ENCODE measurements at regions not wholly inside any gene's neighbourhood (a gene's known extent, or its start where the extent isn't known, plus 50 kb on each side); places are given as distances from the start of the nearest gene placed in this dataset.

DNA sequence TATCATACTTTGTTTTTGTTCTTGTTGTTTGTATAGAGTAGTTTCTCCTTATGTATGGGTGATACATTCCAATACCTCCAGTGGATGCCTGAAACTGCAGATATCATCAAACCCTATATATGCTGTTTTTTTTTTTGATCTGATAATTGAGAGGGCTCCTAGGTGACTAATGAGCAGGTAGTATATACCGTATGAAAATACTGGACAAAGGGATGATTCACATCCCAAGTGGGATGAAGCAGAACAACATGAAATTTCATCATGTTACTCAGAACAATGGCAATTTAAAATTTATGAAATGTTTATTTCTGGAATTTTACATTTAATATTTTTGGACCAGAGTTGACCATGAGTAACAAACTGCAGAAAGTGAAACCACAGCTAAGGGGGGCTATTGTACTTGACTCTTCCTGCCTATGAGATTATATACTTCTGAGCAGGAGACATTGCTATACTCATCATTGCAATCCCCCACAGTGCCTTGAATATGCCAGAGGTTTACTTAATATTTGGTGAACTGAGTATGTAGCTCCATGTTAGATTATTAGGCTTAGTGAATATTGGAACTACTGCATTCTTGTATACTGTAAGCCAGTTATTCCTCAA lies 258.7 kb upstream of the FBXL7 start:
- DNase-seq (ENCODE audit: extremely low read depth in 1 of 11, low read depth in 9 of 11, low spot score in 4 of 11), result no peak

DNA sequence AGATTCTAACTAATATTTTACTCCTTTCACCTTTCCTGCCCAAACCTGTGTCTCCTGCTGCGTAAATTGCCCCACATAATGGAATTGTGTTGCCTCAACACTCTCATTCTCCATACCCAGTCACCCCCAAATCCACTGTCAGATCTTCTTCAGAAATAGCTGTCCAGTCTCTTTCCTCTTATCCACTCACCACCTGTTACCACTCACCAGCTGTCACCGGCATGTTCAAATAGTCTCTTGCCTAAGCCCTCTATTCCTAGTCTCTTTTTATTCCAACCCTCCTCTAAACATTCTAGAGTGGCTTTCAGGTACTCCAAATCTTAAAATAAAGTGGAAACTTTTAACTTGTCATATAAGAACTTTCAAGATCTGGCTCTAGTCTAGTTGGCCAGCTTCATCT lies 262.0 kb upstream of the FBXL7 start:
- DNase-seq (ENCODE audit: extremely low read depth in 1 of 11, low read depth in 9 of 11, low spot score in 4 of 11), result no peak

DNA sequence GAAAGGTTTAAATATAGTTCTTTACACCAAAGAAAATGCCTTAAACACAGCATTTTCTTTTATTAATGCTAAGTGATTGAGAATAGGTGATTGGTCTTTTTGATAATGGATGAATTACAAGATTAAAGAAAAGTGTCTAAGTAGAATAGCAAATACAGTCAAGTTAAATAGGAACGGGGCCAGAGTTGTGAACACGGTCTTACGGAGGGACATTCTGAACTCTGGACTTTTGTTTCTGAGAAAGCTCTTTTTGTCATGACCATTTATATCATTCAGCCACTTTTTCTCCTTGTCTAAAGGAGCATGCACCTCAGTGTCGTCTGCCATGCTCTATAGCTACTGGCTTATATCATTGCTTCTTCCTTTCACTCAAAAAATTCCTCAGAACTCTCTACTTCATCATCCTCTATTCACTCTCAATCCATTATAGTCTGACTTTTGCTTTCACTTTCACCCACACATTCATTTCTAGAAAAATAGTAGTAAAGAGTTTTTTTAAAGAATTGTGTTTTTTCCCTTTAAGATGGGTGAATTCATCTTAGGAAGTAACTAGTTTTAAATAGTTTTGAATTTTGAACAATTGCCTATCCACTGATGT lies 263.0 kb upstream of the FBXL7 start:
- no peak for DNase-seq (ENCODE audit: extremely low read depth in 1 of 11, low read depth in 9 of 11, low spot score in 4 of 11)

DNA sequence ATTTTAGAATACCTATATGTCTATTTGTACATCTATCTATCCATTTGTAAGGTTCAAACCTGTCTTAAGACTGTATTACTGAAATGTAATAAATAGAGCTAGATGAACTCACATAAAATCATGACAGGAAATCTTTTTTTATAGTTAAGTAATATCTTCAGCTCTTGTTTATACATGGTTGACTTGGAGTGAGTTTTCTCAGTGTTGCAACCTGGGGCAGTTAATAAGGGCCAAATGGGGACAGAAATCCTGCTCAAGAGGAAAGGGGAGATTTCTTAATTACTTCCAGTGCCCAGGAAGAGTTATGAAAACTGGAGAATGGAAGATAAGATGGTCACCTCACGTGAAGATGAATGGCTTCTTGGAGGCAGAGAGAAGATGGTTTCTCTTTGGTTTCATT lies 265.1 kb upstream of the FBXL7 start:
- DNase-seq (ENCODE audit: extremely low read depth in 1 of 11, low read depth in 9 of 11, low spot score in 4 of 11), result no peak

DNA sequence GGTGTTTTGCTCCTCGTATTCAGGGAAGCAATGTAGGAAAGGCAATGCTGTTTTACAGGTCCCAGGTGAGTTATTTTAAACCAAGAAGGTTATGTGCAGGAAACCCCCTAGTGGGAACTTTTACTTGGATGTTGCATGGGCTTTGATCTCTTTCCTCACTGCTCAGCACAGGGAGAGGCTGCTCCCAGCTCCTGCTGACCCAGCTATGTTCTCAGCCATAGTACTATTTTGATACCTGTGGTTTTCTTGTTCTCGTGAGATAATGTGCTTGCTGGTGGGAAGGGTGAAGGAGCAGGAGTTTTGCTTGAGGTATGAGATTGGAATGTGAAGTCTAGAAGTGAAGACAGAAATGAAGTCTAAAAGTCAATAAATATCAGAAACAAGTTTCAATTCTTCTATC lies 265.6 kb upstream of the FBXL7 start:
- no peak for DNase-seq (ENCODE audit: extremely low read depth in 1 of 11, low read depth in 9 of 11, low spot score in 4 of 11)

DNA sequence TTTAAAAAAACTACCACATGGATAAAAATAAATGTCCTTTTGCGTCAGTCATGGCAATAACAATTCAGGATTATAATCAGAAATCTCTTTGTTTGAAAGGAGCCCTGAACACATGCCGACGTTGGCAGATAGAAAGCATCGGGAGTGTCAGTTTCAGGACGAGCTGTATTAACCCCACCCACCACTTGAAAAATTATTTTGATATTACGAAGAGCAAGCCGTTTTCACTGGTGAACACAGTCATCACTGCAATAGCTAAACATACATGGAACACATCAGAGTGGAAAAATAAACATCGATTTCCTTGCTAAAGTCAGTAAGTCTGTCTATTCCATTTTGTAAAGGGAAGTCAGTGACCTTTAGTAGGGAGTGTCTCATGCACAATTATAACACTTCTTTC lies 266.4 kb upstream of the FBXL7 start:
- DNase-seq (ENCODE audit: extremely low read depth in 1 of 11, low read depth in 9 of 11, low spot score in 4 of 11), result no peak

DNA sequence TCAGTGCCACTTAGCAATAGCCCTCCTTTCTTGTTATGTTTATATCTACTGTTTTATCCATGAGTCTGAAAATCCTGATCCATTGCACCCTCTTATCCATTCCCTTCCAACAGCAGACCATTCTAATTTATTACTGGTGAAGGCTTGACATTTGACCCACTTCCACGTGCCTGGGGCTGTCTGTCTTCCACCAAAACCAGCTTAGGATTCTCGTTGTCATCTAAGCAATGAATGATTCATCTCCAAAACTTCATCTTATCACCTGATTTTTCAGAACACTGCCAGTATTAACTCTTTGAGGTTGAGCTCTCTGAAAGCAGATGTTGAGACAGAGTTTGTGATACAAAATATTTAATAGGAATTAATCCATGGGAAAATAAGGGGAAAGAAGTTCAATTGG lies 277.8 kb upstream of the FBXL7 start:
- DNase-seq (ENCODE audit: extremely low read depth in 1 of 11, low read depth in 9 of 11, low spot score in 4 of 11), result no peak

DNA sequence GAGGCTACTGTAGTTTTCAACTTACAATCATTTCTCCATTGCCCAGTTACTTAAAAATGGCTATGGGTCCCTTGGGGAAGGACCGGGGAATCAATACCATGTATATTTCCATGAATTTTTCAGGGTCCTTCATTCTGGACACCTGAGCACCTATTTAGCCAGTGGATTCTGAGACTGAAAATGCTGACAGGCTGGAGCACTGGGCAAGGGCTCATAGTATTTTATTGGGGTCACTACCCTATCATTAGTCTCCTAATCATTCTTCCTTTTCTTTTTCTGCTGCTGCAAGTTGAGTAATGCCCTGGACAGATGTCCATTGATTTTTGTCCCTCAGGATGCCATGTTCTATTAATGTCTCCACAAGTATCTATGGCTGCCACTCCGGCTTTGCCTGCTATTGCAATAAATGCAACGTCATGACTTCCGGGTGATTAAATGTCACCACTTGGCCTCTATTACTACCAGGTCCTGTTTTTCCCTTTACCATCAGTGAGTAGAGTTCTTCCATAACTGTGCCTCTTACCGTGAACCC lies 279.3 kb upstream of the FBXL7 start:
- DNase-seq (ENCODE audit: extremely low read depth in 1 of 11, low read depth in 9 of 11, low spot score in 4 of 11), result no peak

DNA sequence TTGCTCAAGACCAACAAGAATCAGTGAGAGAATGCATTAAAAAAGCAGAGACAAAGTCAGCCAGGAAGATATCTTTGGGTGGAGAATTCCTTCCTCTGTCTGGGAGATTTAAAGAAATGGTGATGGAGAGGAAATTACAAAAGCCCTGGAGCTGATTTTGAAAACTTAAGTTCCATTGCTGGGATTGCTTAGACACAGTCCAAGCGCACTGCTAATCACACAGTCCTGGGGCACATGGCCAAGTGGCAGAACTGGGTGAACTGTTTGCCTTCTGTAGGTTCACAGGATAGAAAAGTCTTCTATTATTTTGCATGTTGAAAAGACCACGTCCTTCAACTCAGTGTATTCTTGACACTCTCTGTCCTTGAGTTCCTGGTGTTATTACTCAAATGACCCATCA lies 284.9 kb upstream of the FBXL7 start:
- DNase-seq (ENCODE audit: extremely low read depth in 1 of 11, low read depth in 9 of 11, low spot score in 4 of 11), result no peak

DNA sequence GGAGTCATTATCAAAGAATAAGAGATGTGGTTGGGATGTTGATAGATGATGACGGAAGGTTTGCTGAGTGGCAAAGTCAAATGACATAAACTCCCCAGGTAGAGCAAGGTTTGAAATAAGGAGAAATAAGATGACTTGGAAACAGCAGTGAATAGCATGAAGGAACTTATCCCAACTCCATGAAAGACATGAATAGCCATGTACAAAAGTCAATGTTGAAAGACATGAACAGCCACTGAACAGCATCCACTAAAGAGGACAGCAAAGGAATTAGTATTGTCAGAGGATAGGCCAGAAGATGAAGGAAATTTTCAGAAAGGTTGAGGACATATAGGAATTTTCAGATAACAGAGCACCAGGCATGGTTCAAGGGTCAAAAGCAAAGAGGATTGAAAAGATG lies 286.0 kb upstream of the FBXL7 start:
- DNase-seq (ENCODE audit: extremely low read depth in 1 of 11, low read depth in 9 of 11, low spot score in 4 of 11), result no peak

DNA sequence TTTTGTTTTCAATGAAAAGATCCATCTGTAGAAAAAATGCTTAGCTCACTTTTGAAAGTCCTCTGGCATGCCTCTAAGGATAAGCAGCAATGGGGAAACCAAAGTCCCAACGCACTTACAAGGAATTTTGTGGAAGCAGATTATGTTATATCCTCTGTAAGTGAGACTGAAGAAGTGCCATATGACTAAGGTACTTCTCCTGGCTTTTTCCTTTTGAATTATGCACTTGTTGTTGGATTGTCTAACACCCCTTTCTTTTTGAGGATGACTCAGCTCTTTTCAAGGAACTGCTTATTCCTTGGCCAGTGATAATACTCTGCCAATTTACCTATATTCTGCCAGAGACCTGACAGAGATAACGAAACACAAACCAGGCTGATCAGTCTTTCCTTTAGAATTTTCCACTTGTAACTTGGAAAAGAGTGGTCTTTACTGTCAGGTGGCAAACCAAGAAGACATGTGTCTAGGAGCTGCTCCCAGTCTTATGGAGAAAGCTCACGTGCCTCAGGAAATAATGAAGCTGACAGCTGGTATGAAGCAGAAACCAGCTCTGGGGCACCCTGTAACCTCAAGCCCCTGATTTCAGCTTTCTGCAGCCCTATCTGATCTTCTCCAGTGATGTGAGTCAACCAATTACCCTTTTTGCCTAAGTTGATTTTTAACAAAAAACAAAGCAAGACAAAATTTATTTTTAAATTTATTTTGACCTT lies 290.8 kb upstream of the FBXL7 start:
- no peak for DNase-seq (ENCODE audit: extremely low read depth in 1 of 11, low read depth in 9 of 11, low spot score in 4 of 11)

DNA sequence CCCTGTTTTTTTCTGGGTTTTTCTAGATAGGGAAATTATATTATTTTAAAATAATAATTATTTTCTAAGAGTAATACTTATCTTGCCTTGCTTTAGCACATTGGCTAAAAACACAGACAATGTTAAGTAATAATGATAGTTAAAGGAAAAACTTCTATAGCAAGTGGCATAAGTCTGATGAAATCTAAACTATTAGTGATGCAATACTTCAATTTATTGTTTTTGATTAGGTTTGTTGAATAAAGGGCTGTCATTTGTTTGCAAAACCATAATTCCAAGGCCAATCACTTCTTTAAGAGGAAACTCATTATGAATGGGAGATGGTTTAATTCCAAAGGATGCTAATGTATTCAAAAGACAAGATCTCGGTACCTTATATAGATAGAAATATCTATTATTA lies 293.8 kb upstream of the FBXL7 start:
- no peak for DNase-seq (ENCODE audit: extremely low read depth in 1 of 11, low read depth in 9 of 11, low spot score in 4 of 11)

DNA sequence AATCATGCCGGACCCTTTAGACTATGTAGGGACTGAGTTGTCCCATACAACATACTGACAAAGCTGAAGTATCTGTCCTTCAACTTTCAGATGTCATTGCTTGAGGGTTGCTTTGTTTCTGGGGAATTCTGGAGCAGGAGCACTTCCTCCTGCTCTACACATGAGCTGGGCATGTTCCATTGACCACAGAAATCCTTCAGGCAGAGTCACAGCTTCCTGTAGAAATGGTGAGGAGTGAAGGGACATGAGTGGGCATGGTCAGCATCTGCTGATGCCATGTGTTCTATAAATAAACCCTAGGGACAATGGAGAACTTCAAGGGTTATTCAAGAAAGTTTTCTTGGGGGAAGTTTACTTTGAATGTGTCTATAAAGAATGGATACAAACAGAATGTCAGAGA lies 296.6 kb upstream of the FBXL7 start:
- DNase-seq (ENCODE audit: extremely low read depth in 1 of 11, low read depth in 9 of 11, low spot score in 4 of 11), result no peak

DNA sequence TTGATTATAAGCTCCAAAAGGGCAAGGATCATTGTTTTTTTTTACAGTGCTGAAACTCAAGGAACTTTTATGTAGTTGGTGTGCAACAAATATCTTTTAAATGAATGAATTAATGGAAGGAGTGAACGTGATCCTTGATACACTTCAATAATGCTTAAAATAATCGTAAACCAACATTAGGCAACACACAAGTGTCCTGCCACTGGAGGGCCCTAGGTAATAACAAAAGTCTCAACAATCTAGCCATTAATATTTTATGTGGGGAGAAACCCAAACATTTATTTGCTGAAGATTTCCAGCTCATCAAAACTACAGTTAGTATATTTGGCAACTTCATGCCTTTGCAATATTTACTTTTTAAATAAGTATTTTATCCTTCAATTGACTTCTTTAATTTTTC lies 309.0 kb upstream of the FBXL7 start:
- DNase-seq (ENCODE audit: extremely low read depth in 1 of 11, low read depth in 9 of 11, low spot score in 4 of 11), result no peak

DNA sequence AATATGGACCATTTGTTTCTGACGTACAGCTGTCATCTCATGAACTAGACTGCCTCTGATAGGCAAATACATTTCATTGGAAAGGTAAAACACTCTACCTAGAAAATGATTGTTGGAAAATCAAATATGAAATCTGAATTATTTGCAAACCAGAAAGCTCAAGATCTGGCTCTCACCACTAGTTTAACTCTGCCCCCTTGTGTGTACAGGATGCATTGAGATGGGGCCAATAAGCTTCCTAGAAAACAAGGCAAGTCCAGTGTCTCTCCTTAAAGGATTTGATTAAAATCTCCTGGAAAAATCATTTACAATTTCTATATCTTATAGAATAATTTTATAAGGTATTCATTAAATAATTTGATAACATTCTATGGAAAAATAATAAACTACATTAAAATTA lies 311.9 kb upstream of the ANKH start:
- DNase-seq (ENCODE audit: extremely low read depth in 1 of 11, low read depth in 9 of 11, low spot score in 4 of 11), result no peak

DNA sequence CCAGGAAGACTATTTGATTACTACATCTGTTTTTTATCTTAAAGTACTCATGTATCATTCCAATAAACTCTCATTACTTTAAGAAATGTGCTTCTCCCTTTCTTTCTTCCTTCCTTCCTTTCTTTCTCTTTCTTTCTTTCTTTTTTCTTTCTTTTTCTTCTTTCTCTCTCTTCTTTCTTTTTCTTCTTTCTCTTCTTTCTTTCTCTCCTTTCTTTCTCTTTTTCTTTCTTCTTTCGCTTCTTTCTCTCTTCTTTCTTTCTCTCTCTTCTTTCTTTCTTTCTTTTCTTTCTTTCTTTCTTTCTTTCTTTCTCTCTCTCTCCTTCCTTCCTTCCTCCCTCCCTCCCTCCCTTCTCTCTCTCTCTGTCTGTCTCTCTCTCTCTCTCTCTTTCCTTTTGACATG lies 298.6 kb upstream of the ANKH start:
- no peak for DNase-seq (ENCODE audit: extremely low read depth in 1 of 11, low read depth in 9 of 11, low spot score in 4 of 11)

DNA sequence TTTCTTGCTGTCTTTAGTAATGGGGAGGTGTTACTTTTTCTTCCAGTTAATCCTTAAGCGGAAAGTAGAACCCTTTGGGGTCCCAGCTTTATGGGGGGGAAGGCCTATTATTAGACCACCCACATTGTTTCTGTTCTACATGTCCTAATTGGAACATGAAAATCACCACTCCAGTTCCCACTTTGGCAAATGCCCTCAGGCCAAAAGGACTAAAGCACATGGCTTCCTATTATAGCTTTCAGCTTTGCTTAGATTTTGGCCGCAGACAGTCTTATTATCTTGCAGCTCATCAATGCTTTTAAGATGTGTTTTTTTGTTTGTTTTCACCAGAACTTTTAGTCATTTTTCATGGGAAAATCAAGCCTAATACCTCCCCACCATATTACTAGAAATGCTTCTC lies 296.8 kb upstream of the ANKH start:
- DNase-seq (ENCODE audit: extremely low read depth in 1 of 11, low read depth in 9 of 11, low spot score in 4 of 11), result no peak

DNA sequence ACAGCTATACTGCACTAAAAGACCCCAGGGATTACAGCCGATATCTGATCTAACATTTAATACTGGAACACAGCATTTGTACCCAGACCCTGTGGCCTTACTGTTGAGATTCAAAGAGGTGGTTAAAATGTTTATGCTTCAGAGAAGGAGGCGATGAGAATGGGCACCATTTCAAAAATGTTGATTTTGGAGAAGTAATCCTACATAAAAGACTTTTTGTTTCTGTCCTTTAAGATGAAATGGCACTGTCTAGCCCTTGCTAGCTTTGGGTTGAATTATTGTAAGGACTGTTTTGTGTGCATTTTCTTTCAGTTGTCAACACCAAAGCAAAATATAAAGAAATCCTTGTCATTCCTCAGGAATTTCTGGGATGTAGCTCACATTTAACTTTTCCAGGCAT lies 288.5 kb upstream of the ANKH start:
- no peak for DNase-seq (ENCODE audit: extremely low read depth in 1 of 11, low read depth in 9 of 11, low spot score in 4 of 11)

DNA sequence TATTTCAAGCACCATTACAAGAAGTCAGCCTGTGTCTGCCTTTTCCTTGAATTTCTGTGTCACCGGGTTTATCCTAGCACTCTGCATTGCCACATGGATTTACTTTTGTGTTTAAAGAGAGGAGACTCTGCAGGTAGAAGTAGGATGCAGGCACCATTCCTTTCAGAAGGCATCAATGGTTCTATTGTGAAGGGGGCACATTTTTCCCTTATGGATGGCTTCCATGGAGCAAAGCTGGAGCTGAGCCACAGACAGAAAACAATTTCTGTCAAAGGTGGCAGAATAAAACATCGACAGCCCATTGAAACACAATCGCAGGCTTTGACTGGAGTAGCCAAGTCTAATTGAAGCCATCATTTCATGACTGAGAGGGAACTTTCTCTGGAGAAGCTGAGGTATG lies 288.0 kb upstream of the ANKH start:
- no peak for DNase-seq (ENCODE audit: extremely low read depth in 1 of 11, low read depth in 9 of 11, low spot score in 4 of 11)

DNA sequence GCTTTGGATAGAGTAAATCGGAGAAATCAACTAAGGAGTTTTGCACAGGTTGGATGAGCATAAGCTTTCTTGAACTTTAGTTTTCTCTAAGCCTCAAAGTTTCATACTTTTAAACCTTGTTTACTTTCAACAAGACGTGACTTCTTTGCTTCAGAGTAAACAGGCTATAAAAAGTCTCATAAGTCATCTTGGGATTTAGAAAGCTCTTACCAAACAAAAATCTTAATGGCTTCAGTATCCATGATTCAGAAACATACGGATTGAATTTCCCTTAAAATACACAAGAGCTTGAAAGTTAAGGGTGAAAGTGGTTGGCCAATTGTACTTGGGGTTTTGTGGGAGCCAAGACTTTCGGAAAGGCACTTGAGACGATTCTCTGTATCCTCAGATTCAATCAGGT lies 270.9 kb upstream of the ANKH start:
- no peak for DNase-seq (ENCODE audit: extremely low read depth in 1 of 11, low read depth in 9 of 11, low spot score in 4 of 11)

DNA sequence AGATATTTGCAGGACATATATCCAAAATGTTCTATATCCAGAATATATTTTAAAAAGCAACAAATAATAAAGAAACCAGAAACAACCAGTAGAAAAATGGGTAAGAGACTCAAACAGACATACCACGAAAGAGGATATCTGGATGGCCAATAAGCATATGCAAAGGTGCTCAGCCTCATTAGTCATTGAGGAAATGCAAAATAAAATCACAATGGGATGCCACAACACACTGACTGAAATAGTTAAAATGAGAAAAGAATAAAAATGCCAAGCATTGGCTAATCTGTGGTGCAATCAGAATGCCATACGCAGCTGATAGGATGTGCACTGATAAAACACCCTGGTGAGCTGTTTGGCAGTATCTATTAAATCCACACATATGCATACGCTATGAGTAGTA lies 265.8 kb upstream of the ANKH start:
- DNase-seq (ENCODE audit: extremely low read depth in 1 of 11, low read depth in 9 of 11, low spot score in 4 of 11), result no peak

Measured in renal cortex interstitium (tissue), 11 donors.